ENCODE measurements at regions not wholly inside any gene's neighbourhood (a gene's known extent, or its start where the extent isn't known, plus 50 kb on each side); places are given as distances from the start of the nearest gene placed in this dataset.

- intact Hi-C loops (cut with micrococcal nuclease; ENCODE audit: unreplicated experiment) = no loop called here
- CTCF ChIA-PET = interaction anchor here (0.7 kb wide), 1 partner anchor 10 kb away, joined by 4 read pairs; no protein-coding TSS in a partner anchor
- no TSS peak for BruUV-seq (replicated peaks)
- no peak overlapping the region for H3K27ac Mint-ChIP-seq (ENCODE audit: unreplicated experiment)
- no peak overlapping the region for H3K4me3 Mint-ChIP-seq (ENCODE audit: unreplicated experiment)
- no peak for TF ChIP-seq CTCF (IDR thresholded peaks at IDR 0.05; ENCODE audit: insufficient read depth in 1 of 2, low read depth in 1 of 2, low read length in 1 of 2, severe bottlenecking in 1 of 2, unreplicated experiment in 1 of 2)
- no peak for DNase-seq
- Histone ChIP-seq H3K27me3 (replicated peaks; ENCODE audit: control insufficient read depth, insufficient read depth, low read length) (no peaks in the 10 kb centered on the region; the same call in 1 of the 2 replicates), H3K9me3 (no peaks in the 10 kb centered on the region), H3K4me1 (no peaks in the 10 kb centered on the region), H3K4me3 (ENCODE audit: low read depth, low read length) (no peak overlapping the region), H3K36me3 (ENCODE audit: control insufficient read depth, insufficient read depth, low read length) (no peaks in the 10 kb centered on the region)
- no peaks in the 10 kb centered on the region for H3K27me3 Mint-ChIP-seq (ENCODE audit: insufficient read depth, unreplicated experiment)
- POLR2A ChIA-PET = no interaction called here
- no peaks in the 10 kb centered on the region for H3K9me3 Mint-ChIP-seq (ENCODE audit: unreplicated experiment)
- no peaks in the 10 kb centered on the region for H3K36me3 Mint-ChIP-seq (ENCODE audit: insufficient read depth, unreplicated experiment)
- no peaks in the 10 kb centered on the region for H3K4me1 Mint-ChIP-seq (ENCODE audit: low read depth, unreplicated experiment)
Observed at GRCh38 chr13:107289540-107289939, 721.6 kb upstream of the ARGLU1 start.

- DNase-seq = no peak
- intact Hi-C loops (cut with micrococcal nuclease; ENCODE audit: unreplicated experiment) = no loop called here
- peaks cover 10% of the 10 kb centered on the region for H3K27me3 Mint-ChIP-seq (ENCODE audit: insufficient read depth, unreplicated experiment)
- no peak overlapping the region for H3K4me3 Mint-ChIP-seq (ENCODE audit: unreplicated experiment)
- H3K36me3 Mint-ChIP-seq (ENCODE audit: insufficient read depth, unreplicated experiment) = no peaks in the 10 kb centered on the region
- no peaks in the 10 kb centered on the region for H3K9me3 Mint-ChIP-seq (ENCODE audit: unreplicated experiment)
- H3K4me1 Mint-ChIP-seq (ENCODE audit: low read depth, unreplicated experiment) = no peaks in the 10 kb centered on the region
- H3K36me3 ChIP-seq (ENCODE audit: control insufficient read depth, insufficient read depth, low read length) = no peaks in the 10 kb centered on the region
- no TSS peak for BruUV-seq (replicated peaks)
- CTCF ChIA-PET = no interaction called here
- H3K27me3 ChIP-seq (replicated peaks; ENCODE audit: control insufficient read depth, insufficient read depth, low read length) = no peaks in the 10 kb centered on the region; the same call in 1 of the 2 replicates
- no peaks in the 10 kb centered on the region for H3K4me1 ChIP-seq
- H3K9me3 ChIP-seq = no peaks in the 10 kb centered on the region
- no peak overlapping the region for H3K4me3 ChIP-seq (ENCODE audit: low read depth, low read length)
- TF ChIP-seq CTCF (IDR thresholded peaks at IDR 0.05; ENCODE audit: insufficient read depth in 1 of 2, low read depth in 1 of 2, low read length in 1 of 2, severe bottlenecking in 1 of 2, unreplicated experiment in 1 of 2) = no peak
- H3K27ac Mint-ChIP-seq (ENCODE audit: unreplicated experiment) = no peak overlapping the region
- POLR2A ChIA-PET = no interaction called here
Observed at GRCh38 chr13:107284173-107284572, 716.2 kb upstream of the ARGLU1 start.

DNA sequence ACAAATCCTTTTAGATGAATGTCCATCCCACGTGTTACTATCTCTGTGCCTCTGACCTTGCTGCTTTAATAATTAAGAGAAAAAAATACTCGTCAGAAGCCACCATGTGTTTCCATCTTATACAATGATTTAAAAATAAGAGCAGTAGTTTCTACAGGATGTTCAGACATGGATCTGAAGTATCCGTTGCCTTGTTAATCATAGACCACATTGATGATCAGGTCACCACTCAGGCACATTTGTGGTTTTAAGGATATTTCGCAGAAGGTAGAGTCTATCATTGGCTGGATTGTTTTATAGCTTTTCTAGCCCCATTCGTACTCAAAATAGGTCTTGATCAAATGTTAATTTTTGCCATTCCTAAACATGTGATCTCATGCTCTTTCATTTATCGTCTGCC lies 710.0 kb upstream of the ARGLU1 start:
- ChIA-PET CTCF (no interaction called here), POLR2A (no interaction called here)
- BruUV-seq (replicated peaks) = no TSS peak
- no peaks in the 10 kb centered on the region for H3K9me3 Mint-ChIP-seq (ENCODE audit: unreplicated experiment)
- TF ChIP-seq CTCF (IDR thresholded peaks at IDR 0.05; ENCODE audit: insufficient read depth in 1 of 2, low read depth in 1 of 2, low read length in 1 of 2, severe bottlenecking in 1 of 2, unreplicated experiment in 1 of 2) = no peak
- no peak for DNase-seq
- Histone ChIP-seq H3K27me3 (replicated peaks; ENCODE audit: control insufficient read depth, insufficient read depth, low read length) (no peaks in the 10 kb centered on the region), H3K4me3 (ENCODE audit: low read depth, low read length) (no peak overlapping the region), H3K36me3 (ENCODE audit: control insufficient read depth, insufficient read depth, low read length) (no peaks in the 10 kb centered on the region), H3K9me3 (no peaks in the 10 kb centered on the region), H3K4me1 (no peaks in the 10 kb centered on the region)
- no peaks in the 10 kb centered on the region for H3K36me3 Mint-ChIP-seq (ENCODE audit: insufficient read depth, unreplicated experiment)
- peaks cover 5% of the 10 kb centered on the region for H3K27me3 Mint-ChIP-seq (ENCODE audit: insufficient read depth, unreplicated experiment)
- H3K4me3 Mint-ChIP-seq (ENCODE audit: unreplicated experiment) = no peak overlapping the region
- intact Hi-C loops (cut with micrococcal nuclease; ENCODE audit: unreplicated experiment) = no loop called here
- H3K27ac Mint-ChIP-seq (ENCODE audit: unreplicated experiment) = no peak overlapping the region
- no peaks in the 10 kb centered on the region for H3K4me1 Mint-ChIP-seq (ENCODE audit: low read depth, unreplicated experiment)
